CD4-positive, alpha-beta T cell treated with Interleukin-2 at 100 ng/mL for 4 hours (primary cell): ENCODE measurements at regions not wholly inside any gene's neighbourhood (a gene's known extent, or its start where the extent isn't known, plus 50 kb on each side); places are given as distances from the start of the nearest gene placed in this dataset.

Source experiments
- DNase-seq: peaks from one replicate; pipeline ENCODE4 v3.0.0-alpha.2; 2020; ENCODE audit warnings: low spot score

GRCh38 chr5:17893026-17893635 is 258.9 kb downstream of the TAF11L14 start:
- DNase-seq, result no peak

GRCh38 chr5:17895288-17896033 is 261.2 kb downstream of the TAF11L14 start:
- DNase-seq, result no peak

- DNase-seq, result no peak
Measured at GRCh38 chr5:17896605-17897004, 262.3 kb downstream of the TAF11L14 start.

GRCh38 chr5:17897776-17898175 is 263.5 kb downstream of the TAF11L14 start:
- no peak for DNase-seq

- DNase-seq, result no peak
Measured at GRCh38 chr5:17898766-17899165, 264.5 kb downstream of the TAF11L14 start.

- no peak for DNase-seq
Measured at GRCh38 chr5:17907094-17907493, 272.8 kb downstream of the TAF11L14 start.

GRCh38 chr5:17910318-17910717 is 276.1 kb downstream of the TAF11L14 start:
- no peak for DNase-seq

- DNase-seq, result no peak
Measured at GRCh38 chr5:17912794-17913193, 278.5 kb downstream of the TAF11L14 start.

- no peak for DNase-seq
Measured at GRCh38 chr5:17916446-17916845, 282.2 kb downstream of the TAF11L14 start.

- no peak for DNase-seq
Measured at GRCh38 chr5:17917465-17917864, 283.2 kb downstream of the TAF11L14 start.

GRCh38 chr5:17918373-17919104 is 284.3 kb downstream of the TAF11L14 start:
- DNase-seq, result no peak

GRCh38 chr5:17925276-17925675 is 291.0 kb downstream of the TAF11L14 start:
- no peak for DNase-seq

- no peak for DNase-seq
Measured at GRCh38 chr5:17928581-17928981, 294.3 kb downstream of the TAF11L14 start.

GRCh38 chr5:17929171-17929570 is 294.9 kb downstream of the TAF11L14 start:
- no peak for DNase-seq

GRCh38 chr5:17930346-17930745 is 296.1 kb downstream of the TAF11L14 start:
- no peak for DNase-seq

GRCh38 chr5:17944046-17944445 is 309.8 kb downstream of the TAF11L14 start:
- DNase-seq, result no peak

GRCh38 chr5:17947029-17947428 is 312.8 kb downstream of the TAF11L14 start:
- DNase-seq, result no peak

GRCh38 chr5:17951392-17952169 is 317.3 kb downstream of the TAF11L14 start:
- no peak for DNase-seq

- DNase-seq, result no peak
Measured at GRCh38 chr5:17952231-17952630, 318.0 kb downstream of the TAF11L14 start.

- DNase-seq, result no peak
Measured at GRCh38 chr5:17964067-17964466, 329.8 kb downstream of the TAF11L14 start.

GRCh38 chr5:17966640-17967402 is 332.6 kb downstream of the TAF11L14 start:
- no peak for DNase-seq

GRCh38 chr5:17976404-17976803 is 342.1 kb downstream of the TAF11L14 start:
- no peak for DNase-seq
